SJSA1 (cell line): ENCODE measurements at regions not wholly inside any gene's neighbourhood (a gene's known extent, or its start where the extent isn't known, plus 50 kb on each side); places are given as distances from the start of the nearest gene placed in this dataset.

ENCODE experiments used
- DNase-seq, 2 experiments: peaks; one replicate each; pipeline ENCODE4 v3.0.0-alpha.2; 2015 to 2020; ENCODE audit warnings: low spot score in 2 of 2, low read depth in 1 of 2
- H3K27ac ChIP-seq: fragments of 250-450 bp; sonication (Bioruptor Pico); 2 replicates; pipeline ENCODE4 v1.5.1; 2020; ENCODE audit warnings: mild to moderate bottlenecking, moderate library complexity
- H3K27me3 ChIP-seq: fragments of 250-450 bp; sonication (Bioruptor Pico); replicated peaks from 2 replicates; pipeline ENCODE4 v1.5.1; 2020; ENCODE audit warnings: mild to moderate bottlenecking, moderate library complexity
- H3K36me3 ChIP-seq: fragments of 250-450 bp; sonication (Bioruptor Pico); 2 replicates; pipeline ENCODE4 v1.5.1; 2020; ENCODE audit warnings: mild to moderate bottlenecking
- H3K4me1 ChIP-seq: fragments of 250-450 bp; sonication (Bioruptor Pico); replicated peaks from 2 replicates; pipeline ENCODE4 v1.6.1; 2021; ENCODE audit warnings: mild to moderate bottlenecking
- H3K4me3 ChIP-seq: fragments of 250-450 bp; sonication (Bioruptor Pico); 2 replicates; pipeline ENCODE4 v1.5.1; 2020; ENCODE audit warnings: mild to moderate bottlenecking
- H3K9me3 ChIP-seq: fragments of 250-450 bp; sonication (Bioruptor Pico); replicated peaks from 2 replicates; pipeline ENCODE4 v1.5.1; 2020; ENCODE audit warnings: mild to moderate bottlenecking

DNA sequence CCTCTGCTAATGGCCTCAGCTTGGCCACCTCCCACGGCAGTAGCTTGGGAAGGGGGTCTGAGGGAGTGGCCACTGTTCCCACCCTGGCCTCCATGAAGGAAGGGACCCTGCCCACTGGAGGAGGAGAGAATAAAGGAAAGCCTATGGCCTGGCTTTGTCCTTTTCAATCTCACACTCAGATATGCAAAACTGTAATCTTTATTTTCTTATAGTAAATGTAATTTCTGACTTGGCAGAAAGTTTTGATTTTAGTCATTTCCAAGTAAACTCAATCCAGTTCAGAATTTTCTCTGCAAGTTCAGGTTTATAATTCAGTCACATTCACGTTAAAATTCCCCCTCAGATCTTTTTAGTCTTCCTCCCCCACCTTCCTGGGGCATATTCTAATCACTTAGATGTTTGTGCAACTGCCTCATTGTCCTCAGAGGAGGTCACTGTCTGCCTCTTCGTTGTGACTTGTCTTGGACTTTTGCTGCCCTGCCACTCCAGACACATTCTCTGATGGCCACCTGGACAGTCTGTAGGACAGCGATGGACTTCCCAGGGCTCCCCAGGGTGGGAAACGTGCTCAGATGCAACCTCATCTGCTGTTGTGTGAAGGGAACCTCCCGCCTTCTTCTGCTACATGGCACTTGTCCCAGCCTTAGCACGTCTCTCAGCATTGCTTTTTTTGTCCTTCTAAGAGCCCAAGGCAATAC is 222.8 kb upstream of the TBL1XR1 start:
- peak in 1 of 2 experiments; percentile 13 for DNase-seq
- Histone ChIP-seq H3K36me3 (no peaks in the 10 kb centered on the region), H3K4me3 (no peak overlapping the region), H3K27me3 (no peaks in the 10 kb centered on the region), H3K4me1 (peaks cover 11% of the 10 kb centered on the region), H3K27ac (no peak overlapping the region), H3K9me3 (no peaks in the 10 kb centered on the region)

DNA sequence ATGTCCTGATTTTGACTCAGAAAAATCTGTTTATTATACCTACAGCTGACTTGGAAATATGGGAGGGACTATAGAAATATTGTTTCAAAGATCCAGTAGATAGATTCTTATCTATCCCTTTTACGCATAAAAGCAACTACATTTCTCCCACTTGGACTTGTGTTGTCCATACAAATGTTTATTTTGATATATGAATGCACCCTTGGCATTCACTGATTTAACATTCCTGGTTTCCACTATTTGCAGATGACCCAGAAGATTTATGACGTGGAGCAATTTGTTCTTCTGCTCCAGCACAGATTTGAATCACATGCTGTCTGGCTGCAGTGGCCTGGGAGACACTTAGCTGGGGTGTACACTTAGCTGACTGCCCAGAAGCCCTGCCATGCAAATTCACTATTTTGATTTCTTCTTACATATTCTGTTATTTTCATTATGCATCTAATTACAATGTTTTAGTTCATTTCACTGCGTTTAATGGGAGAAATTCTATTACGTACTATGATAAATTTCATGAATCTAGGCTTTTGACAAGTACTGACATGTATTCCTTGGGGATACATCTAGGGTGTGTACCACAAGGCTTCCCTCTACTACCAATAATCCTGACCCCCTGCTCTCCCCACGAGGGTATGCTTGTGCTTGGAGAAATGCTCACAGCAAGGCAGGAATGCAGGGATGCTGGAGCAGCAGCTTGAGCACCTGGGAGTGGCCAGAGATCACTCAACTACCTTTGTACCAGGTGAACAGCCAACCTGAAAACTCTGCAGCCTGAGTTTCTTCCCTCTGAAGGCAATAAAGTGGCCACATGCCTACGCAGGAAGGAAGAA is 223.6 kb upstream of the TBL1XR1 start:
- peaks cover 11% of the 10 kb centered on the region for H3K4me1 ChIP-seq
- no peaks in the 10 kb centered on the region for H3K36me3 ChIP-seq
- no peaks in the 10 kb centered on the region for H3K27me3 ChIP-seq
- no peak overlapping the region for H3K27ac ChIP-seq
- DNase-seq, result peak in 1 of 2 experiments; percentile 9
- no peak overlapping the region for H3K4me3 ChIP-seq
- no peaks in the 10 kb centered on the region for H3K9me3 ChIP-seq

DNA sequence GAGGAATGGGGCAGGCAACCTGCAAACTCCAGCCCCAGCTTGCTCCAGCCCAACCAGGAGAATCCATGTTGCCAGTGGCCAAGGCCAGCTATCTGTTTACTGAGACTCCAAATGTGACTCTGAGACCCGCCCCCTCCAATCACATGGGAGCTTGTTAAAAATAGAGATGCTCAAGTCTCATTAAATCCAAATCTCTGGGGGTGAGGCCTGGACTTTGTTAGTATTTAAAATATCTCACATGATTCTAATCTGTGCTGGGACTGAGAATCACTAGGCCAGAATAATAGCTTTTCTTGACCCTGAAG is 224.2 kb upstream of the TBL1XR1 start:
- no peaks in the 10 kb centered on the region for H3K36me3 ChIP-seq
- no peak overlapping the region for H3K4me3 ChIP-seq
- H3K4me1 ChIP-seq, result peaks cover 11% of the 10 kb centered on the region
- no peaks in the 10 kb centered on the region for H3K9me3 ChIP-seq
- no peak overlapping the region for H3K27ac ChIP-seq
- no peak for DNase-seq
- H3K27me3 ChIP-seq, result no peaks in the 10 kb centered on the region

DNA sequence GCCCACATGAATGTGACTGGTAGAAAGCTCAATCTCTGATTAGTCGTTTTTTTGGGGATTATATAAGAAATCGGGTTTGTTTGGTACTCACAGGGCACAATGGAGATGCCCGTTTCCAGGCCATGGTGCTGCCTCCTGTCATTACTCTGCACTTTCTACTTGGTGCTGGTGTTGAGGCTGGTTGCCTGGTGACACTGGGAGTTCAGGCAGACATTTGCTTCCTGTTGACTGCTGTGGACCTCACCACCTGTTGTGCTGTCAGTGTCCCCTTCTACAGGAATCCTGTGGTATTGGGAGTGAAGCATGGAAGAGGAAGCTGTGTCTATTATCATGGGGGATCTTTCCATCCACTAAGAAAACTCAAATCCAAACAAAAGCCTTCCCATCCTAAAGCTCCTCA is 227.2 kb upstream of the TBL1XR1 start:
- H3K27ac ChIP-seq, result no peak overlapping the region

DNA sequence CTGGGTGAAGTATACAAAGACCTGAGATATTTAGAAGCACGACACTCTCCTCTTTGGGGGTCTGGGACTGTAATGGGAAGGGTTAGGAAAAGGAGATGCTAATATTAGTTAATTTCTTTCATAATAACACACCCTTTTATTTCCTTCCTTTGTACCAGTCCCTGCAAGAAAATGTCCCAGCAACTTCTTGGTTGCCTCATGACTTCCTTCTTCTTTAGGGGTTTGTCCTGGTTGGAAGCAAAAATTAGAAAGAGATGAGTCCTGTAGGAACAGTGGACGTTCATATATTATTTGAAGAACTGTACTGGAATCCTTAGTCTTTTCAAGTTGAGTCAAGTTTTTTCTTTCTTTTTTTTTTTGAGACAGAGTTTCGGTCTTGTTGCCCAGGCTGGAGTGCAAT is 227.8 kb upstream of the TBL1XR1 start:
- DNase-seq, result no peak
- H3K27me3 ChIP-seq, result no peaks in the 10 kb centered on the region
- H3K4me3 ChIP-seq, result no peak overlapping the region
- H3K36me3 ChIP-seq, result no peaks in the 10 kb centered on the region
- no peaks in the 10 kb centered on the region for H3K9me3 ChIP-seq
- peaks cover 9% of the 10 kb centered on the region for H3K4me1 ChIP-seq
- no peak overlapping the region for H3K27ac ChIP-seq

More for the DNA sequence above, 227.2 kb upstream of the TBL1XR1 start:
- Histone ChIP-seq H3K4me3 (no peak overlapping the region), H3K27me3 (no peaks in the 10 kb centered on the region), H3K4me1 (peaks cover 11% of the 10 kb centered on the region), H3K9me3 (no peaks in the 10 kb centered on the region), H3K36me3 (no peaks in the 10 kb centered on the region)
- no peak for DNase-seq

DNA sequence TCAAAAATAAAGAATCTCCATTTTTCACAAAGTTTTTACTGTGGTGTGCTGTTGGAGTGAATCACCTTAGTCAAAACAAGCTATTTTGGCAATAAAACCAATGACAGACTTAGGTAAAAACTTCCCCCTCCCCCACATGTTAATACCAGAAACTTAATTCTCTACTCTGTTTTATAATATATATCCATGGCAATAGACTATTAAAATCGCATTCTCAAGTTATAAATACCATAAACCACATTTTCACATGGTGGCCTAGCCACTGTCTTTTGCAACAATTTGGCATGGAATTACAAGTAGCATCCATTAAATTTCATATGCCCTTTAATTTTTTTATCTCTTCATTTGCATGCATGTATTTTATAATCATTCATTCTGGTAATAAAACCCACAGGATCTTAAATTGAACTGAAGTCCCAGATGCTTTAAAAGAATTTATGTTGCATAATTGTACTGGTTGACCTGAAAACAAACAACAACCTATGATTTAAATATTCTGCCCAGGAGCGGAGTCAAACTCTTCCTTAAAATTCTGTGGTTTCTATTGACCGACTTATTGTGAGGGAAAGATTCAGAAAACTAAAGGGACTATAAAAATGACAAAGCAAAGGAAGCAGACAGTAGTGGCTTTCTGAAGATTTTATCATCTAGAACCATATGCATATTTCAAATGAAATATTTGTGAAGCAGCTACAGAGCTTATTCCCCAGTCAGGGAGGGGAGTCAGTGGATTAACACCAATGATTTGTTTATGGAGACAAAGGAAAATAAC is 229.0 kb upstream of the TBL1XR1 start:
- no peak overlapping the region for H3K4me3 ChIP-seq
- H3K27me3 ChIP-seq, result no peaks in the 10 kb centered on the region
- no peaks in the 10 kb centered on the region for H3K4me1 ChIP-seq
- H3K9me3 ChIP-seq, result no peaks in the 10 kb centered on the region
- no peak for DNase-seq
- H3K36me3 ChIP-seq, result no peaks in the 10 kb centered on the region
- H3K27ac ChIP-seq, result no peak overlapping the region

DNA sequence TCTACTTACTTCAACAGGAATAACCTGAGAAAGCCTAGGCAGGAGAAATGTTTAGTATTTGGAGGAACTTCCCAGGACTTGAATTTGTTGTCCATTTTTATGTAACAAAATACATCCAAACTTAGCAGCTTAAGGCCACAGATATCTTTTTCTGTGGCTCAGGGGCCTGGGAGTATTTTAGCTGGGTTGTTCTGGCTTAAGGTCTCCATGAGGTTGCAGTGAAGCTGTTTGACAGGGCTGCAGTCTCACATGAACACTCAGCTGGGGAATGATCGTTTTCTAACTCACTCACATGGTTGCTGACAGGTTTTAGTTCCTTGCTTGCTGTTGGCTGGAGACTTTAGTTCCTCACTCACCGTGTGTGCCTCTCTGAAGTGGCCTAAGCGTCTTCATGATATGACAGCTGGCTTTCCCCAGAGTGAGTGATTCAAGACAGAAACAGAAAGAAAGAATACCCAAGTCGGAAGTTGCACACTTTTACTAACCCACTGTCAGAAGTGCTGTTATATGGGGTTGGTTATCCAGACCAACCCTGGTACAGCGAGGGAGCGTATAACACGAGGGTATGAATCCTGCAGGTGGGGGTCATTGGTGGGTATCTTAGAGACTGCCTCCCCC is 229.7 kb upstream of the TBL1XR1 start:
- Histone ChIP-seq H3K9me3 (no peaks in the 10 kb centered on the region), H3K4me3 (no peak overlapping the region), H3K36me3 (no peaks in the 10 kb centered on the region), H3K27me3 (no peaks in the 10 kb centered on the region), H3K4me1 (no peaks in the 10 kb centered on the region), H3K27ac (no peak overlapping the region)
- DNase-seq, result no peak

DNA sequence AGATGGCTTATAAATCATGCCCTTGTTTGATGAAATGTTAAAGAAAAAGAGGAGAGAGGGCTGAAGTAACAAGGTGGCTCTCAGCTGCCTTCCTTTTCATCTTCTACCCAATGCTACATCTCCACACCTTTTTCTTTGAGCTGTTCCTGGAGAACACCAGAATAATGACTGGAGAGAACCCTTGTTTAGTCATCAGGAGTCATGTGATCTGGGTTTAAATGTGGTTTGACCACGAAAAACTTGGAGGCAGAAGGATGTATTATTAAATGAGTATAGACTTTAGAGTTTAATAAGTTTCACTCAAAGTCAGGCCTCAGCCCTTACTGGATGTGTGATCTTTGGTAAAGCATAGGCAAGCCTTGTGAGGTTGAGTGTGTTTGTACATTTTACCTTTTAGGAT is 230.3 kb upstream of the TBL1XR1 start:
- Histone ChIP-seq H3K27me3 (no peaks in the 10 kb centered on the region), H3K9me3 (no peaks in the 10 kb centered on the region), H3K36me3 (no peaks in the 10 kb centered on the region), H3K4me1 (no peaks in the 10 kb centered on the region), H3K27ac (no peak overlapping the region), H3K4me3 (no peak overlapping the region)
- DNase-seq, result no peak

DNA sequence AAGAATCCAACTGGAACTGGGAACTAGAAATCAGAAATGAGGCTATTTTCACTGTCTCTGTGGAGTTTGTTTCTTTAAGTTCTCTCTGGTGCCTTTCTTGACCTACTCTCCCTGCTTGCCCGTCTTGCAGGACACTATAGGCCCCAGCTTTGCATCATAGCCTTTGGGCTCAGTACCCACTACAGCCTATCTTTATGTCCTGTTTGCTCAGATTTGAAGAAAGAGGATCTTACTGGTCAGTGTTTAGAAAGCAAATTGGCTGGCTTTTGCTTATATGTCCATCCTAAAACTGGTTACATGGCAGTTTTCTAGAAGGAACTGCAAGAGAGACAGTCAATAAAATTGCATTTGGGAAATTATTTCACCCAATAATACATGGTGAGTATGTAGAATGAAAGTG is 231.8 kb upstream of the TBL1XR1 start:
- H3K27ac ChIP-seq, result no peak overlapping the region
- H3K9me3 ChIP-seq, result no peaks in the 10 kb centered on the region
- H3K27me3 ChIP-seq, result no peaks in the 10 kb centered on the region
- H3K4me1 ChIP-seq, result no peaks in the 10 kb centered on the region
- no peak overlapping the region for H3K4me3 ChIP-seq
- no peaks in the 10 kb centered on the region for H3K36me3 ChIP-seq
- no peak for DNase-seq

DNA sequence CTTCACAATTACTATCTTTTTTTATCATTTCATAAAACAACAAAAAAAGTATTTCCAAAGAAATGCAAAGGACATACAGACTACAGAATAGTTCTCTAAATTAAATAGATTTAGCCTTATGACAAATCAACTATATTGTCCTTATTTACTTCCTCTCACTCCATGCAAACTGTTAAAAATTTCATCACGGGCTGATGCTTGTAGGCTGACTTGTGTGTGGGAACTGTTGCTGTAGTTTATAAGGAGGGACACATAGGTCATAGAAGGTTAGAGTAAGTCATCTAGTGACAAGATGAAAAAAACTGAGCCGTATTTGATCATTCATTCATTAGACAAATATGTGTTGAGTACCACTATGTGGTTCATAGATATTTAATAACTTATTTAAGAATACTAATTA is 232.5 kb upstream of the TBL1XR1 start:
- DNase-seq, result no peak
- Histone ChIP-seq H3K27me3 (no peaks in the 10 kb centered on the region), H3K27ac (no peak overlapping the region), H3K9me3 (no peaks in the 10 kb centered on the region), H3K4me3 (no peak overlapping the region), H3K4me1 (no peaks in the 10 kb centered on the region), H3K36me3 (no peaks in the 10 kb centered on the region)

DNA sequence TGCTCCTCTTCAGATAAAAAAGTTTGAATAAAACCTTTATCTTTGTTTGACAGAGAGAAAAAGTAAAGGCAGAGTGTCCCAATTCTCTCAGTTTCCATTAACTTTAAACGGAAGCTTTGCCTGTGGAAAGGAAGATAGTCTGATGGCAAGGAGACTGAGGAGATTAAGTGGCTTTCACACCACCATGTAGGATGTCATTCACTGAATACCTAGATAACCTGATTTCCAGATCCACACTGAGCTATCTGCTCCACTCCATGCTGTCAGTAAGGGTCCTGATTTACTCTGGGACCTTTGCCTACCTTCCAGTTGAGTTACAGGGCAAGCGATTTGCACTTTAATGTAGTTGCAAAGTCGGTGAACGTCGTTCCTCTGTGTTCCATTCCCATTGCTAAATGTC is 233.4 kb upstream of the TBL1XR1 start:
- Histone ChIP-seq H3K36me3 (no peaks in the 10 kb centered on the region), H3K4me1 (no peaks in the 10 kb centered on the region), H3K27me3 (no peaks in the 10 kb centered on the region), H3K27ac (no peak overlapping the region), H3K9me3 (no peaks in the 10 kb centered on the region), H3K4me3 (no peak overlapping the region)
- DNase-seq, result no peak

DNA sequence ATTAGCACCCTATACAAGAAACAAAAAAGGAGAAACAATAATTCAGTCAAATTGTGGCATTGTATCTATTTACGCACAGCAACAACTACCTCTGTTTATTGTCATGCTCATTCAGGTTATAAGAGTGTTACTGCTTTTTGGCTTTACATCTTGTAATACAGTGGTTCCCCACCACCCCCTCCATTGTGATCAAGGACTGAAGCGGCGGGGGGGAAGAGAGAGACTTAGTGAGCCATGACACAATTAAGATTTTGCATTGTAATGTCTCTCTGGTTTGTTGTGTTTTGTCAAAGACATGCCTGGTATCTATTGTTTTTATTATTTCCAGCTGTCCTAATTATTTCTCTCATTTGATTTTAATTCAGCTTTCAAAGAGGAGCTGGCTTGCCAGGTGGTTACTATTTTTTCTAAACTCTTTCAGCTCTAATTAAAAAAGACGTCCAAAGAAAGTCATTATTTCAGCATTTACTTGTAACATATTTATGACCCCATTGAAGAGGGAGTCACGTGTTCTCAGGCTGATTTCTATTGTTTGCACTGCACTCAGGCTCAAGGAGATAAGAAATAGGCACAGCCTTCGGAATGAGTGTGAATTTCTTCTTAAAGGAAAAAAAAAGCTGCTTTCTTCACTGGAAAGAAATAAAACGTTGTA is 234.4 kb upstream of the TBL1XR1 start:
- Histone ChIP-seq H3K27me3 (no peaks in the 10 kb centered on the region), H3K36me3 (no peaks in the 10 kb centered on the region), H3K4me3 (no peak overlapping the region), H3K9me3 (no peaks in the 10 kb centered on the region), H3K27ac (no peak overlapping the region), H3K4me1 (no peaks in the 10 kb centered on the region)
- no peak for DNase-seq

DNA sequence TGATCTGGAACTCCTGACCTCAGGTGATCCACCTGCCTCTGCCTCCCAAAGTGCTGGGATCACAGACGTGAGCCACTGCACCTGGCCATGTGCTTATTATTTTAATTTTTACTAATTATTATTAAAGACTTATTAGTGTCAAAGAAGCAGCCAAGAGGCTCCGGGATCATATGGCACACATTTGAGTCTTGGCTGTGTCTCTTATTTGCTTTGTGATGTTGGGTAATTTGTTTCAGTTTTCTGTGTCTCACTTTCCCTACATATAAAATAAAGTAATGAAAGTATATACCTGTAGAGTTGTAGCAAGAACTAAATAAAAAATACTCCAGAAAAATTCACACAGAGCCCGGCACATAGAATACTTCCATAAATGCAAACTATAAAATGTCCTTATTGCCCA is 238.0 kb upstream of the TBL1XR1 start:
- no peak for DNase-seq
- no peak overlapping the region for H3K4me3 ChIP-seq
- H3K27ac ChIP-seq, result no peak overlapping the region
- H3K27me3 ChIP-seq, result no peaks in the 10 kb centered on the region
- H3K36me3 ChIP-seq, result no peaks in the 10 kb centered on the region
- no peaks in the 10 kb centered on the region for H3K9me3 ChIP-seq
- H3K4me1 ChIP-seq, result peaks cover 5% of the 10 kb centered on the region
